Erythroblast (primary cell): ENCODE measurements at regions not wholly inside any gene's neighbourhood (a gene's known extent, or its start where the extent isn't known, plus 50 kb on each side); places are given as distances from the start of the nearest gene placed in this dataset.

Source experiments
- GATA1 ChIP-seq: IDR thresholded peaks from 2 replicates; pipeline ENCODE4 v1.6.1; 2011; ENCODE audit warnings: low read depth, mild to moderate bottlenecking, control low read depth, low read length, moderate library complexity
- POLR2A ChIP-seq: IDR thresholded peaks from 2 replicates; pipeline ENCODE4 v1.6.1; 2011; ENCODE audit warnings: mild to moderate bottlenecking, low read length

- TF ChIP-seq POLR2A: no peak
- TF ChIP-seq GATA1: no peak
Measured at GRCh38 chr13:97140131-97140530, 82.0 kb upstream of the MBNL2 start.
